Upper lobe of left lung (tissue), 4 donors: ENCODE measurements at regions not wholly inside any gene's neighbourhood (a gene's known extent, or its start where the extent isn't known, plus 50 kb on each side); places are given as distances from the start of the nearest gene placed in this dataset.

Source experiments
- POLR2A ChIP-seq, 4 donors: fragments of 450-650 bp; IDR thresholded peaks; one replicate each; pipeline ENCODE4 v1.5.1; 2016 to 2017; ENCODE audit warnings: antibody characterized with exemption in 4 of 4, mild to moderate bottlenecking in 2 of 4
- POLR2AphosphoS5 ChIP-seq, 2 donors: sonication (generic); formaldehyde crosslinking; IDR thresholded peaks; one replicate each; pipeline ENCODE4 v1.5.1; 2017; ENCODE audit warnings: antibody characterized with exemption in 2 of 2
- TF ChIP-seq, protein P1 (sequence below), 6 experiments: fragments of 450-650 bp in 4 of 6; fragments of 200-600 bp in 2 of 6; sonication (generic) in 2 of 6; IDR thresholded peaks; one replicate each; pipeline ENCODE4 v1.5.1; 2016 to 2019; ENCODE audit warnings: antibody characterized with exemption in 6 of 6

DNA sequence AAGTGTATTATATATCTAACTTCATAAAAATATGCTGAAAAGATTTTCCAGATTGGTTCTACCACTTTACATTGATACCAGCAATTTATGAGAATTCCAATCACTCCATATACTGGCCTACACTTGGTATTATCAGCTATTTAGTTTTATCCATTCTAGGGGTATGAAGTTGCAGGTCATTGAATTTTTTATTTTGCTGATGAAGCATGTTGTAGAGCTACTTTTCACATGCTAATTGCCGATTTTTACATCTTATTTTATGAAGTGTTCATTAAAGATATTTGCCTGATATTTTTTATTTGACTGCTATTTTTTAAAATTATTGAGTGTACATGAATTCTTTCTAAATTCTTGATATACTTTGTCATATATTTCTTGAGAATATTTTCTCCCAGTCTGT lies 542.1 kb downstream of the ADCYAP1 start:
- TF ChIP-seq, protein P1, sequence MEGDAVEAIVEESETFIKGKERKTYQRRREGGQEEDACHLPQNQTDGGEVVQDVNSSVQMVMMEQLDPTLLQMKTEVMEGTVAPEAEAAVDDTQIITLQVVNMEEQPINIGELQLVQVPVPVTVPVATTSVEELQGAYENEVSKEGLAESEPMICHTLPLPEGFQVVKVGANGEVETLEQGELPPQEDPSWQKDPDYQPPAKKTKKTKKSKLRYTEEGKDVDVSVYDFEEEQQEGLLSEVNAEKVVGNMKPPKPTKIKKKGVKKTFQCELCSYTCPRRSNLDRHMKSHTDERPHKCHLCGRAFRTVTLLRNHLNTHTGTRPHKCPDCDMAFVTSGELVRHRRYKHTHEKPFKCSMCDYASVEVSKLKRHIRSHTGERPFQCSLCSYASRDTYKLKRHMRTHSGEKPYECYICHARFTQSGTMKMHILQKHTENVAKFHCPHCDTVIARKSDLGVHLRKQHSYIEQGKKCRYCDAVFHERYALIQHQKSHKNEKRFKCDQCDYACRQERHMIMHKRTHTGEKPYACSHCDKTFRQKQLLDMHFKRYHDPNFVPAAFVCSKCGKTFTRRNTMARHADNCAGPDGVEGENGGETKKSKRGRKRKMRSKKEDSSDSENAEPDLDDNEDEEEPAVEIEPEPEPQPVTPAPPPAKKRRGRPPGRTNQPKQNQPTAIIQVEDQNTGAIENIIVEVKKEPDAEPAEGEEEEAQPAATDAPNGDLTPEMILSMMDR (IDR thresholded peaks at IDR 0.05), result no peak
- no peak for TF ChIP-seq POLR2AphosphoS5 (IDR thresholded peaks at IDR 0.05)
- no peak for TF ChIP-seq POLR2A (IDR thresholded peaks at IDR 0.05)
